ENCODE measurements at regions not wholly inside any gene's neighbourhood (a gene's known extent, or its start where the extent isn't known, plus 50 kb on each side); places are given as distances from the start of the nearest gene placed in this dataset.

DNA sequence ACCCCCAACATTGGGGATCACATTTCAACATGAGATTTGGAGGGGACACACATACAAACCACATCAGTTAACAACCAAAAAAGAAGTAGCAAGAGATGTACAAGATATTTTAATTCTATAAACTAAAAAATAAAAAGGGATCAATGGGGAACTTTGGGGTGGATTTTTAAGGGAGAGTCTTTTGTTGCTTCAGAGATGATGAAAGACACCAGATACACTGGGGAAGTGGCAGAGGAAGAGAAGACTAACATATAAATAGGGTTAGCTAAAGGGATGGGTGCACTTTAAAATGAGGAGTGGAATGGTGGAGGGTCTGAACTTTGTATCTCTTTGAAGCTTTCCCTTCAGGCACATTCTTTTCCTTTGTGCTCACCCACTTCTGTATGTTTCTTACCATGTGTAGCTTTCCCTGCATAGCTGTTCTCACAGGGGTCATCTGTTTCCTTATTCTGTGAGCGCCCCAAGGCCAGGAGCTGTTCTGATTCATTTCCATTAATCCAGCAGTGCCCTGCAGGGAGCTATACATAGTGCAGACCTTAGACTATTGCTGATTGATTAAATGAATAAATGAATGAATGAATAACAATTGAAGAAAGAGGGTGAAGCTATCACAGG is 531.6 kb upstream of the KLF4 start:
- no peak overlapping the region for H2AFZ ChIP-seq
- no peaks in the 10 kb centered on the region for H3K27me3 Mint-ChIP-seq (ENCODE audit: insufficient read depth, low read depth, poor library complexity)
- DNase-seq (ENCODE audit: low spot score) (no peak), ATAC-seq (no peak)
- H3K9me2 ChIP-seq (ENCODE audit: insufficient read depth) = peaks cover 27% of the 10 kb centered on the region; the same call in 1 of the 2 replicates
- H3K4me3 ChIP-seq = no peak overlapping the region
- H3K4me3 Mint-ChIP-seq = no peak overlapping the region
- H3K36me3 ChIP-seq (ENCODE audit: insufficient read depth) = 0 out of 2 replicates have a peak, but pooled peaks cover 3% of the 10 kb centered on the region
- TF ChIP-seq, protein P1, sequence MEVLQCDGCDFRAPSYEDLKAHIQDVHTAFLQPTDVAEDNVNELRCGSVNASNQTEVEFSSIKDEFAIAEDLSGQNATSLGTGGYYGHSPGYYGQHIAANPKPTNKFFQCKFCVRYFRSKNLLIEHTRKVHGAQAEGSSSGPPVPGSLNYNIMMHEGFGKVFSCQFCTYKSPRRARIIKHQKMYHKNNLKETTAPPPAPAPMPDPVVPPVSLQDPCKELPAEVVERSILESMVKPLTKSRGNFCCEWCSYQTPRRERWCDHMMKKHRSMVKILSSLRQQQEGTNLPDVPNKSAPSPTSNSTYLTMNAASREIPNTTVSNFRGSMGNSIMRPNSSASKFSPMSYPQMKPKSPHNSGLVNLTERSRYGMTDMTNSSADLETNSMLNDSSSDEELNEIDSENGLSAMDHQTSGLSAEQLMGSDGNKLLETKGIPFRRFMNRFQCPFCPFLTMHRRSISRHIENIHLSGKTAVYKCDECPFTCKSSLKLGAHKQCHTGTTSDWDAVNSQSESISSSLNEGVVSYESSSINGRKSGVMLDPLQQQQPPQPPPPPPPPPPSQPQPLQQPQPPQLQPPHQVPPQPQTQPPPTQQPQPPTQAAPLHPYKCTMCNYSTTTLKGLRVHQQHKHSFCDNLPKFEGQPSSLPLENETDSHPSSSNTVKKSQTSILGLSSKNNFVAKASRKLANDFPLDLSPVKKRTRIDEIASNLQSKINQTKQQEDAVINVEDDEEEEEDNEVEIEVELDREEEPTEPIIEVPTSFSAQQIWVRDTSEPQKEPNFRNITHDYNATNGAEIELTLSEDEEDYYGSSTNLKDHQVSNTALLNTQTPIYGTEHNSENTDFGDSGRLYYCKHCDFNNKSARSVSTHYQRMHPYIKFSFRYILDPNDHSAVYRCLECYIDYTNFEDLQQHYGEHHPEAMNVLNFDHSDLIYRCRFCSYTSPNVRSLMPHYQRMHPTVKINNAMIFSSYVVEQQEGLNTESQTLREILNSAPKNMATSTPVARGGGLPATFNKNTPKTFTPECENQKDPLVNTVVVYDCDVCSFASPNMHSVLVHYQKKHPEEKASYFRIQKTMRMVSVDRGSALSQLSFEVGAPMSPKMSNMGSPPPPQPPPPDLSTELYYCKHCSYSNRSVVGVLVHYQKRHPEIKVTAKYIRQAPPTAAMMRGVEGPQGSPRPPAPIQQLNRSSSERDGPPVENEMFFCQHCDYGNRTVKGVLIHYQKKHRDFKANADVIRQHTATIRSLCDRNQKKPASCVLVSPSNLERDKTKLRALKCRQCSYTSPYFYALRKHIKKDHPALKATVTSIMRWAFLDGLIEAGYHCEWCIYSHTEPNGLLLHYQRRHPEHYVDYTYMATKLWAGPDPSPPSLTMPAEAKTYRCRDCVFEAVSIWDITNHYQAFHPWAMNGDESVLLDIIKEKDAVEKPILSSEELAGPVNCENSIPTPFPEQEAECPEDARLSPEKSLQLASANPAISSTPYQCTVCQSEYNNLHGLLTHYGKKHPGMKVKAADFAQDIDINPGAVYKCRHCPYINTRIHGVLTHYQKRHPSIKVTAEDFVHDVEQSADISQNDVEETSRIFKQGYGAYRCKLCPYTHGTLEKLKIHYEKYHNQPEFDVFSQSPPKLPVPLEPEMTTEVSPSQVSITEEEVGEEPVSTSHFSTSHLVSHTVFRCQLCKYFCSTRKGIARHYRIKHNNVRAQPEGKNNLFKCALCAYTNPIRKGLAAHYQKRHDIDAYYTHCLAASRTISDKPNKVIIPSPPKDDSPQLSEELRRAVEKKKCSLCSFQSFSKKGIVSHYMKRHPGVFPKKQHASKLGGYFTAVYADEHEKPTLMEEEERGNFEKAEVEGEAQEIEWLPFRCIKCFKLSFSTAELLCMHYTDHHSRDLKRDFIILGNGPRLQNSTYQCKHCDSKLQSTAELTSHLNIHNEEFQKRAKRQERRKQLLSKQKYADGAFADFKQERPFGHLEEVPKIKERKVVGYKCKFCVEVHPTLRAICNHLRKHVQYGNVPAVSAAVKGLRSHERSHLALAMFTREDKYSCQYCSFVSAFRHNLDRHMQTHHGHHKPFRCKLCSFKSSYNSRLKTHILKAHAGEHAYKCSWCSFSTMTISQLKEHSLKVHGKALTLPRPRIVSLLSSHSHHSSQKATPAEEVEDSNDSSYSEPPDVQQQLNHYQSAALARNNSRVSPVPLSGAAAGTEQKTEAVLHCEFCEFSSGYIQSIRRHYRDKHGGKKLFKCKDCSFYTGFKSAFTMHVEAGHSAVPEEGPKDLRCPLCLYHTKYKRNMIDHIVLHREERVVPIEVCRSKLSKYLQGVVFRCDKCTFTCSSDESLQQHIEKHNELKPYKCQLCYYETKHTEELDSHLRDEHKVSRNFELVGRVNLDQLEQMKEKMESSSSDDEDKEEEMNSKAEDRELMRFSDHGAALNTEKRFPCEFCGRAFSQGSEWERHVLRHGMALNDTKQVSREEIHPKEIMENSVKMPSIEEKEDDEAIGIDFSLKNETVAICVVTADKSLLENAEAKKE (CRISPR knock-in tag; IDR thresholded peaks at IDR 0.05) = 0 out of 2 replicates have a peak, but pooled peaks have one; percentile 4
- TF ChIP-seq POLR2AphosphoS5 (IDR thresholded peaks at IDR 0.05; ENCODE audit: low read depth) = no peak
- no peak overlapping the region for H3K27ac ChIP-seq (ENCODE audit: low read depth)
- H3K27me3 ChIP-seq (ENCODE audit: insufficient read depth) = no peaks in the 10 kb centered on the region
- H3K4me2 ChIP-seq = no peak overlapping the region
- H3K79me2 ChIP-seq (replicated peaks; ENCODE audit: insufficient read depth) = no peaks in the 10 kb centered on the region
- peaks cover 2% of the 10 kb centered on the region; the same call in 1 of the 3 replicates for H3K36me3 Mint-ChIP-seq (ENCODE audit: low read depth)
- H3K4me1 Mint-ChIP-seq = peaks cover 24% of the 10 kb centered on the region
- peaks cover 13% of the 10 kb centered on the region for H3K4me1 ChIP-seq (ENCODE audit: insufficient read depth)
- H4K20me1 ChIP-seq (replicated peaks; ENCODE audit: insufficient read depth) = no peaks in the 10 kb centered on the region
- H3F3A ChIP-seq (replicated peaks; ENCODE audit: low read depth) = no peaks in the 10 kb centered on the region
- H3K9me3 Mint-ChIP-seq = peaks cover 3% of the 10 kb centered on the region; the same call in 2 of the 3 replicates
- no peak overlapping the region for H3K27ac Mint-ChIP-seq

DNA sequence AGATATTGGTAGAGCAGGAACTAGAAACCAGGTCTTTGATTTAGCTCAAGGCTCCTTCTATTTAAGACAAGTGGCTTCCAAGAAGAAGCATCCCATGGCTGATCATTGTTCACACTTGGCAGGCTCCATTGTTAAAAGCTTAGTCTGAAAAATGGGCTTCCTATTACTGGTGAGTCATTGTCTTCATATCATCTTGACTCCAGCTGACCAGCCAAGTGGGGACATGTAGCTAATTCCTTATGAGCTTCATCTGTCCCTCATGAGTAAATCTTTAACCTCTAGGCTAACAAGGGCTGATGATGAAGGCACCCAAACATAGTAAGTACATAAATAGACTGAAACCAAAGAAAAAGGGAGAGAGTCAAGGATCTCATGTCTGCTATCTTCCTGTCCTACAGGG is 530.3 kb upstream of the KLF4 start:
- 0 out of 2 replicates have a peak, but pooled peaks cover 3% of the 10 kb centered on the region for H3K36me3 ChIP-seq (ENCODE audit: insufficient read depth)
- Mint-ChIP-seq H3K4me3 (no peak overlapping the region), H3K4me1 (peaks cover 24% of the 10 kb centered on the region), H3K9me3 (peaks cover 3% of the 10 kb centered on the region; the same call in 2 of the 3 replicates), H3K27me3 (ENCODE audit: insufficient read depth, low read depth, poor library complexity) (no peaks in the 10 kb centered on the region), H3K27ac (no peak overlapping the region), H3K36me3 (ENCODE audit: low read depth) (peaks cover 2% of the 10 kb centered on the region; the same call in 1 of the 3 replicates)
- no peak overlapping the region for H2AFZ ChIP-seq
- no peak overlapping the region for H3K27ac ChIP-seq (ENCODE audit: low read depth)
- H3K4me2 ChIP-seq = no peak overlapping the region
- H3K4me3 ChIP-seq = no peak overlapping the region
- peaks cover 27% of the 10 kb centered on the region; the same call in 1 of the 2 replicates for H3K9me2 ChIP-seq (ENCODE audit: insufficient read depth)
- no peak for DNase-seq (ENCODE audit: low spot score)
- H3K79me2 ChIP-seq (replicated peaks; ENCODE audit: insufficient read depth) = no peaks in the 10 kb centered on the region
- H4K20me1 ChIP-seq (replicated peaks; ENCODE audit: insufficient read depth) = no peaks in the 10 kb centered on the region
- no peaks in the 10 kb centered on the region for H3F3A ChIP-seq (replicated peaks; ENCODE audit: low read depth)
- H3K27me3 ChIP-seq (ENCODE audit: insufficient read depth) = no peaks in the 10 kb centered on the region
- no peak for TF ChIP-seq ZNF331 (CRISPR knock-in tag; IDR thresholded peaks at IDR 0.05; ENCODE audit: low read depth)
- ATAC-seq = no peak
- H3K4me1 ChIP-seq (ENCODE audit: insufficient read depth) = peaks cover 13% of the 10 kb centered on the region

Data from GM23338 (cell line).